ENCODE measurements at regions not wholly inside any gene's neighbourhood (a gene's known extent, or its start where the extent isn't known, plus 50 kb on each side); places are given as distances from the start of the nearest gene placed in this dataset.
"Not testable (repeated sequence)": the region's sequence is repeated elsewhere in the genome, so short reads cannot be mapped to it uniquely, and the experiment has no call there.

DNA sequence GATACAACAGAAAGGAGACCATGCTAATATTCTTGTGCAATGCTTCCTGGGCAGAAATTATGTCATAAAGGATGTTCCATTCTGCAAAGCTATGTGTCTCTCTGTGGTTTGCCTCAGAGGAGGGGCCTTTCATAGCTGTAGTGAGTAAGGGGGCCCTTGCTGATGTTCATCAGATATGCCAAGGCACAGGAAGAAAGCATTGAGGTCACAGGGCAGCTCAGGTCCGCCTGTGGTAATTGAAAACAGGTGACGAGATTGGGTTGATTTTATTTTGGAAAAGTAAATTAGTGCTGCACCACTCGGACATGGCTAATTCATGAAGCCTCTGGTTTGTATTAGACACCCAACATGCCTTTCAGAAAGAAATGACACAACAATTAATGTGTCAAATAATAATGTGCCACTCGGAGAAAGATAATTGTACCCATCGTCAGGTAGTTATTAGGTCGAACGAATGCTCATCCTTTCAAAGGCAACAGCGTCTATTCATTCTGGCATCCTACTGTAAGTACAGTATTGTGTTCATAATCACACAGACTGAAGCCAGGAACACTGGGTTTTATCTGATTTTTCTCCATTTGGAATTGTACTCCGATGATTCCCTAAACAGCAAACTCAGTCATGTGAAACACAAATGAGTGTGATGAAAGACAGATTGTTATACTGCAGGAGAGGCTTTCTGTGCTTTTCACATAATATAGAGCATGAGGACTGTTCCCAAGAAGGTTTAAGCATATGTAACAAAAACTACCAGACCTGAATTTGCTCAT, 421.6 kb upstream of the KLF12 start:
- Histone ChIP-seq H3K4me3 (IDR thresholded peaks at IDR 0.05; ENCODE audit: insufficient read depth, low read depth, low read length) (no peak overlapping the region), H3K27ac (no peak overlapping the region)

DNA sequence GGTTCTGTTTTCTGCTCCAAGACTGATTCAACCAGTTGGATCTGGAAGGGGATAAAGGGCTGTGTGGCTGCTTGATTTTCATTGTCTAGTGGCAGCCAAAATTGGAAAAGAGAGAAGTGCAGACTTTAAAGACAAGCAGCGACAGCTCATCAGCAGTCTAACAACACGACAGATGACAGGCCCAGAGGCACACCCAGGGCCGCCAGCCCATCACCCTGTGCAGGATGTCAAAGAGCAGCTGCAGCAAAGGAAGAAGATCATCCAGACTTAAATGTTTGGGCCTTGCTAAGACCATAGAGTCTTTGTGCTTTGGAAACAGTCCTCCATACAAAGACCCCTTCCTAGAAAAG, 421.0 kb upstream of the KLF12 start:
- H3K27ac ChIP-seq = no peak overlapping the region
- no peak overlapping the region for H3K4me3 ChIP-seq (IDR thresholded peaks at IDR 0.05; ENCODE audit: insufficient read depth, low read depth, low read length)
- H2AFZ ChIP-seq (ENCODE audit: low read depth) = no peak overlapping the region
- H3K79me2 ChIP-seq (ENCODE audit: insufficient read depth, low read depth) = no peaks in the 10 kb centered on the region
- TF ChIP-seq CTCF (conservative IDR thresholded peaks at IDR 0.05; ENCODE audit: low read depth, low read length) = no peak
- H4K20me1 ChIP-seq (ENCODE audit: insufficient read depth) = no peaks in the 10 kb centered on the region
- H3K4me2 ChIP-seq = no peak overlapping the region
- H3K36me3 ChIP-seq (ENCODE audit: insufficient read depth) = no peaks in the 10 kb centered on the region
- H3K9ac ChIP-seq = no peak overlapping the region
- no peaks in the 10 kb centered on the region for H3K4me1 ChIP-seq (ENCODE audit: low read depth, poor library complexity, severe bottlenecking)
- H3K27me3 ChIP-seq (ENCODE audit: insufficient read depth, low read depth) = no peaks in the 10 kb centered on the region

More for the DNA sequence above, 421.6 kb upstream of the KLF12 start:
- Histone ChIP-seq H3K79me2 (ENCODE audit: insufficient read depth, low read depth) (no peaks in the 10 kb centered on the region), H3K27me3 (ENCODE audit: insufficient read depth, low read depth) (no peaks in the 10 kb centered on the region), H3K9ac (no peak overlapping the region), H3K4me1 (ENCODE audit: low read depth, poor library complexity, severe bottlenecking) (no peaks in the 10 kb centered on the region), H3K36me3 (ENCODE audit: insufficient read depth) (no peaks in the 10 kb centered on the region), H3K4me2 (no peak overlapping the region), H2AFZ (ENCODE audit: low read depth) (no peak overlapping the region), H4K20me1 (ENCODE audit: insufficient read depth) (no peaks in the 10 kb centered on the region)
- no peak for TF ChIP-seq CTCF (conservative IDR thresholded peaks at IDR 0.05; ENCODE audit: low read depth, low read length)

- Histone ChIP-seq H3K4me3 (IDR thresholded peaks at IDR 0.05; ENCODE audit: insufficient read depth, low read depth, low read length) (no peak overlapping the region), H4K20me1 (ENCODE audit: insufficient read depth) (no peaks in the 10 kb centered on the region), H2AFZ (ENCODE audit: low read depth) (no peak overlapping the region), H3K4me2 (no peak overlapping the region), H3K79me2 (ENCODE audit: insufficient read depth, low read depth) (no peaks in the 10 kb centered on the region), H3K36me3 (ENCODE audit: insufficient read depth) (no peaks in the 10 kb centered on the region), H3K9ac (no peak overlapping the region), H3K27me3 (ENCODE audit: insufficient read depth, low read depth) (no peaks in the 10 kb centered on the region), H3K27ac (no peak overlapping the region), H3K4me1 (ENCODE audit: low read depth, poor library complexity, severe bottlenecking) (no peaks in the 10 kb centered on the region)
- TF ChIP-seq CTCF (conservative IDR thresholded peaks at IDR 0.05; ENCODE audit: low read depth, low read length) = no peak
Observed at GRCh38 chr13:74554569-74555275, 420.5 kb upstream of the KLF12 start.

- Histone ChIP-seq H2AFZ (ENCODE audit: low read depth) (no peak overlapping the region), H4K20me1 (ENCODE audit: insufficient read depth) (no peaks in the 10 kb centered on the region), H3K4me3 (IDR thresholded peaks at IDR 0.05; ENCODE audit: insufficient read depth, low read depth, low read length) (no peak overlapping the region), H3K27me3 (ENCODE audit: insufficient read depth, low read depth) (no peaks in the 10 kb centered on the region), H3K9ac (no peak overlapping the region), H3K27ac (no peak overlapping the region), H3K4me1 (ENCODE audit: low read depth, poor library complexity, severe bottlenecking) (no peaks in the 10 kb centered on the region), H3K4me2 (no peak overlapping the region), H3K79me2 (ENCODE audit: insufficient read depth, low read depth) (no peaks in the 10 kb centered on the region), H3K36me3 (ENCODE audit: insufficient read depth) (no peaks in the 10 kb centered on the region)
- TF ChIP-seq CTCF (conservative IDR thresholded peaks at IDR 0.05; ENCODE audit: low read depth, low read length) = no peak
Observed at GRCh38 chr13:74550039-74550438, 415.8 kb upstream of the KLF12 start.

DNA sequence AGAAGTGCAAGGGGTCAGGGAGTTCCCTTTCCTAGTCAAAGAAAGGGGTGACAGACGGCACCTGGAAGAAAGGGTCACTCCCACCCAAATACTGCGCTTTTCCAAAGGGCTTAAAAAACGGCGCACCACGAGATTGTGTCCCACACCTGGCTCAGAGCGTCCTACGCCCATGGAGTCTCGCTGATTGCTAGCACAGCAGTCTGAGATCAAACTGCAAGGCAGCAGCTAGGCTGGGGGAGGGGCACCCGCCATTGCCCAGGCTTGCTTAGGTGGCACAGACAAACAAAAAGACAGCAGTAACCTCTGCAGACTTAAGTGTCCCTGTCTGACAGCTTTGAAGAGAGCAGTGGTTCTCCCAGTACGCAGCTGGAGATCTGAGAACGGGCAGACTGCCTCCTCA, 402.4 kb upstream of the KLF12 start:
- H4K20me1 ChIP-seq (ENCODE audit: insufficient read depth); H3K4me2 ChIP-seq; H3K27ac ChIP-seq; H2AFZ ChIP-seq (ENCODE audit: low read depth); H3K4me3 ChIP-seq (IDR thresholded peaks at IDR 0.05; ENCODE audit: insufficient read depth, low read depth, low read length); H3K27me3 ChIP-seq (ENCODE audit: insufficient read depth, low read depth); H3K9ac ChIP-seq; H3K4me1 ChIP-seq (ENCODE audit: low read depth, poor library complexity, severe bottlenecking); H3K79me2 ChIP-seq (ENCODE audit: insufficient read depth, low read depth); H3K36me3 ChIP-seq (ENCODE audit: insufficient read depth): not testable (repeated sequence)

Measured in KMS-11 (cell line).